Stimulated activated CD8-positive, alpha-beta memory T cell treated with anti-CD3 and anti-CD28 coated beads, Interleukin-2, amount 100 ng/mL, for 1 hour (primary cell): ENCODE measurements at regions not wholly inside any gene's neighbourhood (a gene's known extent, or its start where the extent isn't known, plus 50 kb on each side); places are given as distances from the start of the nearest gene placed in this dataset.
A peak's percentile ranks its signal among the peaks of the same experiment; 100 is the strongest.
"Not testable (repeated sequence)": the region's sequence is repeated elsewhere in the genome, so short reads cannot be mapped to it uniquely, and the experiment has no call there.

Source experiments
- DNase-seq, 2 donors: peaks; one replicate each; pipeline ENCODE4 v3.0.0-alpha.2; 2020; ENCODE audit warnings: low read depth in 2 of 2

GRCh38 chr20:53856300-53857295, 213.8 kb downstream of the BCAS1 start:
- DNase-seq, result no peak

GRCh38 chr20:53855733-53856132, 214.7 kb downstream of the BCAS1 start:
- DNase-seq, result no peak

GRCh38 chr20:53854609-53854926, 215.8 kb downstream of the BCAS1 start:
- DNase-seq, result not testable (repeated sequence)

- DNase-seq, result no peak
These were observed 217.2 kb downstream of the BCAS1 start for GRCh38 chr20:53853111-53853713.

- DNase-seq, result no peak
These were observed 217.7 kb downstream of the BCAS1 start for GRCh38 chr20:53852691-53853090.

GRCh38 chr20:53852014-53852413, 218.4 kb downstream of the BCAS1 start:
- DNase-seq, result no peak

- DNase-seq, result no peak
These were observed 220.1 kb downstream of the BCAS1 start for GRCh38 chr20:53850319-53850718.

DNA sequence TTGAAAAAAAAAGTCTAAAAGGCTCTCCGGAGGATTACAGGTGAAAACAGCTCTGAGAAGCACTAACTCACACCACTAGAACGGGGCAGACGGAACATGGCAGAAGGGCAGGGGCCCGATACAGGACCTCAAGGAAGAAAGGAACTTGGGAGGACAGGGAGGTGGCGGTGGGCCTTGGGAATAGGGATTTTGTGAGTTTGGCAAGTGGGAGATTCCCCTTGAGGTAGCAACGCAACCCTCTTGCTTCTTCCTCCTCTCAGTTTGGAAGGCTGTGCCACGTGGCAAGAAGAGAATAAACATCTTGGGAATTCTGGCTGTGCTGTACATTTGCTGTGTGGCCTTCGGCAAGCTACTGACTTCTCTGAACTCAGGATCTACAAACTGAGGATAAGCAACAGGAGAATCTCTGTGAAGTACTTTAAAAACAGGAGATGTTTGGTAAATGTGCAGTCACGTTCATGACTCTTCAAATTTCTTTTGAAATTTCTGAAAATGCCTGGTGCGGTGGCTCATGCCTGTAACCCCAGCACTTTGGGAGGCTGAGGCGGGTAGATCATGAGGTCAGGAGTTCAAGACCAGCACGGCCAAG, 220.8 kb downstream of the BCAS1 start:
- no peak for DNase-seq

DNA sequence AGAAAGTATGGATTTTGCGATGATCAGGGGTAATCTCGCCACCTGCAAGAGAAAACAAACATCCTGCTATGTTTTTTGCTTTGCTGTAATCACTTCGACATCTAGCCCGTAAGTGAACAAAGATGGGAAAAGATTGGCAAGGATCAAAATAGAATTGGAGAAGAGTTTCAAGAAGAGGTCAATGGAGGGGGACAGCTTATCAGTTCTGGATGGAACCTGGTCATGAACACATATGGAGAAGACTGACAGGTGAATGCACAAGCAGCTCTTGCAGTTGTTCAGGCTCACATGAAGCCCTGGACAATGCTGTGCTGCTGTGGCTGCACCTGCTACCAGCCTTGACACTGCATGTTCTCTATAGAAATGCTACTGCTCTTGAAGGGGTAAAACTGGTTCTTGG, 222.1 kb downstream of the BCAS1 start:
- no peak for DNase-seq

- no peak for DNase-seq
These were observed 222.6 kb downstream of the BCAS1 start for GRCh38 chr20:53847837-53848170.

DNA sequence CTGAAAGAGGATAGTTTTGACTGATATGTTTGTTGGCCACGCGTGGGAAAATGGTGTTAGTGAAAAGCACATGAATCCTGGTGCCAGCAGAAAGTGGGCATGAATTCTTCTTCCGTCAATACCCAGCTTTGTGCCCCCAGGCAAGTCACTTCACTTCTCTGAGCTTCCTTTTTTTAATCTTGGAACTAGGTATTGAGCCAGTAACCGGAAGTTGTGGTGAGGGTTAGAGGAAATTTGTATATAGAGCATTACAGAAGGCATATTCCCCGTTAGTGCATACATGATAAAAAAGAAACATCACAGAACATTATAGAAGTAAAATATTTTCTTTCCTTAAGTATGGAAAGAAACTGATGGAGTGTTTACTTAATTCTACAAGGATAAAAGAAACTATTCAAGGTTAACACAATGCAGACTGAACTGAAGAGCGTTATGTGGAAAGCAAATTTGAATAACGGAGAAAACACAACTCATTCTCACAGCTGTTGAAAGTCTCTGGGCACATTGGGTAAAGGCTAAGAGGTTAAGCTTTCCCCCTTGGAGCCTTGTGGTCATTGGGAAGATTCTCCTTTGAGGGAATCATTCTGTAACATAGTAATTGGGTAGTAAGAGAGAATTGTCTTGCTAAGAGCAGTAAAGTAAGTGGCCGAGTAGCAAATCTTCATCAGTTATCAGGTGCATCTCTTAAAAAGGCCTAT, 223.1 kb downstream of the BCAS1 start:
- DNase-seq, result no peak

- DNase-seq, result no peak
These were observed 223.8 kb downstream of the BCAS1 start for GRCh38 chr20:53846640-53847039.

- no peak for DNase-seq
These were observed 224.4 kb downstream of the BCAS1 start for GRCh38 chr20:53845980-53846379.

DNA sequence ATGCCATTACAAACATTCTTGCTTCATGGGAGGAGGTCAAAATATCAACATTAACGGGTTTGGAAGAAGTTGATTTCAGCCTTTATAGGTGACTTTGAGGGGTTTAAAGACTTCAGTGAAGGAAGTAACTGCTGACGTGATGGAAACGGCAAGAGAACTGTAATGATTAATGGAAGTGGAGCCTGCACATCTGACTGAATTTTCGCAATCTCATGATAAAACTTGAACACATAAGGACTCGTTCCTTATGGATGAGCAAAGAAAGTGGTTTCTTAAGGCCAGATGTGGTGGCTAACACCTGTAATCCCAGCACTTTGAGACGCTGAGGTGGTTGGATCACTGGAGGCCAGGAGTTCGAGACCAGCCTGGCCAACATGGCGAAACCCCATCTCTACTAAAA, 226.1 kb downstream of the BCAS1 start:
- DNase-seq, result no peak

- DNase-seq, result no peak
These were observed 226.7 kb downstream of the BCAS1 start for GRCh38 chr20:53843645-53844044.

- DNase-seq, result no peak
These were observed 227.9 kb downstream of the BCAS1 start for GRCh38 chr20:53842301-53843099.

GRCh38 chr20:53841741-53842140, 228.7 kb downstream of the BCAS1 start:
- DNase-seq, result no peak

GRCh38 chr20:53840532-53840931, 229.9 kb downstream of the BCAS1 start:
- DNase-seq, result no peak

DNA sequence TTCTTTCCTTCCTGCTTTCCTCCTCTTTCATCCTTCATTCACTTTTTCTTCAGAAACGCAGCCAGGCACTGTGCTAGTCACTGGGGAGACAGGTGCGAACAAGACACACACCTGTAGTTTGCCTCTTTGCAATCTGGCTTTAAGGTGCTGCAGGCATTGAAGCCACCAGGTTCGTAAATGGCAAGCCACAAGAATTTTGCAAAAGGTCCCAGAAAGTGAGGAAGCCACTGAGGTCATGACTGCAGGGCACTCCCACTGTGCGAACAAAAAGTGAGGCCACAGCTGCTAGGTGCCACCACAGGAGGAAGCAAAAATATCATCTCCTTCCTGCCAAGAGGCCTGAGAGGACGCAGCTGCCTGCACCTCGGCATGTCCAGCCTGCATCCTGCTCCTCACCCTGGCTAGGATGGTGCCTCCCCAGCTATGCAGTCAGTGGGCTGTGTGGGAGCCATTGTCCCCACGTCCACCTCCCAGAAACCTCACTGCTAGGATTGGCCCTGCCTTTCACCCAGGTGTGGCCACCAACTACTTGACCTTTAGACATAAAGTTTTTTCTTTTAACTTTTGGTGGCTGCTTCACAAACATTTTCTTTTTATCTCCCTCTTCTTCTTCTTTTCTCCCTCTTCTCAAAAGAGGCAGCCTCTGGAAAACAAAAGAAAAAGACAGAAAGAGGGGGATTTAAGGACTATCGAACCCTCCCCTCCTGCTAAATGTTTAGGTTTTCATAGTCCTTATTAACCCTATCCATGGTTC, 230.8 kb downstream of the BCAS1 start:
- DNase-seq, result peak; percentile 28 to 43

GRCh38 chr20:53838311-53838868, 232.0 kb downstream of the BCAS1 start:
- DNase-seq, result no peak
